Effector CD4-positive, alpha-beta T cell (primary cell): ENCODE measurements at regions not wholly inside any gene's neighbourhood (a gene's known extent, or its start where the extent isn't known, plus 50 kb on each side); places are given as distances from the start of the nearest gene placed in this dataset.

Source experiments
- DNase-seq: peaks from one replicate; pipeline ENCODE4 v3.0.0-alpha.2; 2020

DNA sequence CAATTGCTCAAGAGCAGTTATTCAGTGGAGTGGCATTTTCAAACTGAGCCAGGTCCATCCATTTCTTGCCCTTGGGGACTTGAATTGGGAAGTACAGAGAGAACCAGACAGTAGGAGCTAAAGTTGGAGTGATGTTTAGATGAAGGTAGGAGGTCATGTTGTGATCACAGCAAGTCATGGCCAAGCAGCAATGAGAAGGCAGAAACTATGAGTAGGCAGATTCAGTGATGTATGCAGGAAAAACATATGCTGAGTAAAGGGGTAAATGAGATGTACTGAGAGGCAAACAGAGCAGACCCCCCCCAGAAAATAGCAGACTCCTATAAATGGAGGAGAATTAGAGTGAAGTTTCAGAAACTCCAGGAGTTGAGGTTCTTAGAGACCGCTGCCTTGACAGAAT, 95.8 kb downstream of the PERP start:
- no peak for DNase-seq

DNA sequence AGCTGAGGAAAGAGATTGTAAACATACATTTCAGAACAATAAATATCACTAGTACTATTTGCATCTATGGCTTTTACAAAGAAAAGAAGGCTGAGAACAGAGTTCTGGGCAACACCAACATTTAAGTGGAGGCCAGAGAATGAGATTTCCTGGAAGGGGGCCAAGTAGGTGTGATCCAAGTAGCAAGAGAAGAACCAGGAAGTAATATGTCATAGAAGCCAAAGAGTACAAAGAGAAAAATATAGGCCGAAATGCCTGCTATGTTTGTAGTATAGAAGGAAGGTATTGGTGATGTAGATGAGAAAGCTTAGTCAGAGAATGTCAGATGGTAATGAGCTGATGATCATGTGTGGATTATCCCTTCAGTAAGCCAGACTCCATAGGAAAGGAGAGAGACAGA, 94.5 kb downstream of the PERP start:
- no peak for DNase-seq

DNA sequence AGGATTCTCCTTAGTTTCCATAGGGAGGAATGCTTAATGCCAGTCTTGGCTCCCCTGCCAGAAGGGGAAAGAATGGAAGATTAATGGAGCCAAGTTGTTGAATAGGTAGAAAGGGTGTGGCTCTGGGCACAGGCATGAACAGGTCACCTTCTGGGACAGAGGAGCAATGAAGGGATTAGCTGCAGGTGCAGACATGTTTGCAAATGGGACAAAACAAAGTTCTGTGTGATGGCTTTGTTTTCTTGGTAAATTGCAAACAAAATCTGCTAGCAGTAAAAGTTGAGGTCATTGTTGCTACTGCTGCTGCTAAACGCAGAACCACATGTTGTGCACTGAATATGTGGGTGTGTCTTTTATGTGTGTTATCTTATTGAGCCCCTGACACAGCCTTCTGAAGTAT, 93.3 kb downstream of the PERP start:
- no peak for DNase-seq

DNA sequence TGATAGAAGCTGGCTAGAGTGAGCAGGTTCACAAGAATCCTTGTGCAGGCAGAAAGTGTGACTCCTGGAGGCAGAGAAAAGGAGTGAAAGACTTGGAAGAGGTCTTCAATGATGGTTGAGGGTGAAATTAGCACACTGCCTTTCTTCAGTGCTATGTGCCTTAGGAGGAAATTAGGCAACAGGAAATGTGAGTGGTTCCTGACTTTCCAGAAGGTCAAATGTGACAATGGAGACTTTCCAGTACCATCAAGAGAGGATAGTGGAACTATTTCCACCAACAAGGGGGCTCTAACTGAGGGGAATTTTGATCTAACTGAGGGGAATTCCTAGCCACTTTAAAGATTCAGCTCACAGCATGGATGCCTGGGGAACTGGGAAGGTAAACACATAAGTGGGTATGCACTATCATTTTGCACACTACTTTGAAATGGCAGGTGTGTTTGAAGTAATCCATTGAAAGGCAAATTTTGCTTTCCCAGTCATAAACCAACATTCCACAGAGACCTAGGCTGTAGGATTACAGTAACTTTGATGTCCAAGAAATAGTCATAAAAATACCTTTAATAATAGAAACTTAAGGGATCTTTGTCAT, 90.0 kb downstream of the PERP start:
- no peak for DNase-seq

DNA sequence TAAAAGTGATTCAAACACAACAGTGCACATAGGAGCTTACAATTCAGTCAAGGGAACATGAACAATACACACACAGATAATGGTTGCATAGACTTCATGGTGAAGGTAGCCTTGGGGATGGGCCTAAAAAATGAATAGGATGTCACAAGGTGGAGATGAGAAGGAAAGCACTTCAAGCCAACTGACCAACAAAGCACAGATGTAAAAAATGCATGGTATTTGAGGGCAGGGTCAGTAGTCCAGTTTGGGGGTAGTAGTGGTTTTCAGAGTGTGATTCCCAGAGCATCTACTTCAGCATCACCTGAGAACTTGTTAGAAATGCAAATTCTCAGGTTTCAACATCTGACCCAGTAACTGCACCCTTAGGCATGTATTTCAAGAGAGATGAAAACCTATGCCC, 88.9 kb downstream of the PERP start:
- no peak for DNase-seq

DNA sequence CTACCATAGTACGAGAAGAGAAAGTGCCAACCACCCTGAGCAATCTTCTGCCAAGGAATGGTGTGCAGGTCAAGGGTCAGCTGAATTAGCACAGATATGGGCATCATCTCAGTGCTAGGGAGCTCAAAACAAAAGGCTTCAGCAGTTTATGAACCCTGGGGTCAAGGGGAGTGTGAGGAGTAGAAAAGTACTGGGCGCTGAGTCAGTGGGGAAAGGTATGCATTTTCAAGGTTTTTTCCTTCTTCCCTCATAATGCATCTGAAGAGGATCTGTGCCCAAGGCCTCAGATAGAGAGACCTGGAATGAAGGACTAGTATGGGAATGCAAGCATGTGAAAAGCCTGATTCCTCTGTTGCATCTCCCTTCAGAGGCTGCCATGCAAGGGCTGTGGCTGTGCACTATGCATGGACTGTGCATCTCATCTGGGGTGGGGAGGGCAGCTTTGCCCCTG, 81.7 kb downstream of the PERP start:
- no peak for DNase-seq

DNA sequence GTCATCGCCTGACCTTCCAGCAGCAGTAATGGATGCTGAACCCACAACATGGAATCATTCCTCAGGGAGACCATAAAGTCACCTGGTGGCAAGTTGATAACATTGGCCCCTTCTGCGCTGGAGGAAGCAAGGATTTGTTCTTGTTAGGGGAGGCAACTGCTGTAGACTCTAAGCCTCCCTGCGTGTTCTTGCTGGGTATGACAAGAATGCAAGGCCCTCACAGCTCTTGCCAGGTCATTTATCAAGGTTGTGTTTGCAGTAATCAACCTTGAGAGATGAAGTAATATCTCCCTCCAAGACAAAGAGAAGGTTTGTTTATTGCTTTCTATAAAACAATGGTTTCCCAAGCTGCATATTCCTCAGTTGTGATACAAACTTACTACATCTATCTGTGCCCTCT, 80.9 kb downstream of the PERP start:
- DNase-seq = no peak

DNA sequence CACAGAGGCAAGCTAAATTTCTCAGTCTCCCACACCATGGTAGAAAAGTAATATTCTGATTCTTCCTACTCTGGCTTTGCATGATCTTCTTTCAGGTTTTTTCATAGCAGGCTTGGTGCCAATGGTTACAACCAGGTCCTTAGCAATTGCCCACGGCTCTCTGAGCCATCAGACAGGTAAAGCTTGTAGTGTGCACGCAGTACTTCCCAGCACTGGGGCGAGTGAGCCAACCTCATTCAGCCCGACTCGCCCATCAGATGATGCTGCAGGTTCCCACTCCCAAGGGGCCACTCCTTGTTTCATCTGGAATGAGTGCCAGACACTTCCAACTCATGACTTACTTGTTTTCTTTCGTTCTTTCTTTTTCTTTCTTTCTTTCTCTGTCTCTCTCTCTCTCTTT, 78.3 kb downstream of the PERP start:
- DNase-seq = no peak

DNA sequence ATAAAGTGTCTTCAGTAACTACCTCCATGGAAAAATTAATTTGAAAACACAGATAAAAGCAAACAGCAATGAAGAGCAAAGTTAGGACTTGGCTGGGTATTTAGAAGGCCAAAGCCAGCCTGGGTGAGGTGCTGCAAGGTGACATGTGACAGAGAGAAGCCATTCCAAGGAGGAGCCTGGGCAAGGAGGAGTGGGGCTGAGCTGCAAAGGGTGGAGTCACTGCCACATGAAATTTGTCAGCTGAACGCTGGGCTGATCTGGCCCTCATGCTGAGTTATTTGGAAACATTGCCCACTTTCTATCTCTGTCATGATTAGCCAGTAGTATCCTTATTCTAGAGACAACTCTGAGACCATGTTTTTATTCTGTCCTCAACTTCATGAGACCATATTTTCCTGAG, 76.3 kb downstream of the PERP start:
- DNase-seq = no peak

DNA sequence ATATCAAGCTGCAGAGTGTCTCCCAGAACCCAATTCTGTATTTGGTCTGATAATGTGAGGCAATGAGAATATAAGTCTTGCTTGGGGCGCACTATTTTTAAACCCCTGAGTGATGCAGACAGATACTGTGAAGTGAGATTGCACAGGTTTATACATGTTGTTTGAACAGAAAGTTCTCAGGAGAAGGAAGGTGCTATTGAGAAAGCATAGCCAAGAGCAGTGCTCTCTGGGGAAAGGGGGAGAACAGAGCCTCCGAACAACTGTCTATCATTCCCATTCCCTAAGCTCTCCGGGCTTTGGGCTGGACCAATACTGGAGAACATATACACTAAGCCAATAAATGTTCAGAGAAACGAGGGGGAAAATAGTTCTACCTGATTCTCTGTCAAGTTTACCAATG, 75.8 kb downstream of the PERP start:
- no peak for DNase-seq

DNA sequence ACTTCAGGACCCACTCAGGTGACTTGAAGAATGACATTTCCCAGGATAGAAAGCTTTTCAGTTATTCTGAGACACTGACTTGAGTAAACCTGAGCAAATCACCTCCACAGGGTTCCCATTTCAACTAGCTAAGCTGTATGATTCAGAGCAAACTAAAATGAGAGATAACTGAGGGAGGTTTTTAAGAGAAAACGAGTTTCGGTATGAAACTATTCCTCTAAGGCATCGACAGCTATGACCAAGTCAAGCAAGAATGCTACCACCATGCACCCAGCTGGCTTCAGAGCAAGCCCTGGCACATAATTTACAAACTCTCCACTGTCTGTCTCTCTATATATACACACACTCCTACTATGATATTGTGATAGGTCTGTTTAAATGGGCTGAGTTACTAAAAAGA, 75.4 kb downstream of the PERP start:
- no peak for DNase-seq

DNA sequence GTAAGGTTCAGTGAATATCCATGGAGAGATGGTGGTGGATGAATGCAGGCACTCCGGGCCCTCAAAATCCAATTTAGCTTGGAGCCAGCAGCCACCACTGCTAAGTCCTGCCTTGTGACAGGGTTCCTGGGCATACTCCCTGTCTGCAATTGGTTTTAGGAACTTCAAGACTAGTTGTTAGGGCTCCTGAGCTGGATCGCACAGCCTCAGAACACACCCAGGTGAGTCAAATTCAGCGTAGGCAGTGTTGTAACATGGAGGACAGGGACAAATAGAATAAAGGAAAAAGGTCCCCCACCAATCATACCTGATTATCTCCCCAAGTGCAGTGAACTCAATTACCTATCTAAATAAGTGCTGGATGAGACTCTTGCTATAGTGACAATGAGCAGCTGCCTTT, 74.6 kb downstream of the PERP start:
- DNase-seq = no peak

DNA sequence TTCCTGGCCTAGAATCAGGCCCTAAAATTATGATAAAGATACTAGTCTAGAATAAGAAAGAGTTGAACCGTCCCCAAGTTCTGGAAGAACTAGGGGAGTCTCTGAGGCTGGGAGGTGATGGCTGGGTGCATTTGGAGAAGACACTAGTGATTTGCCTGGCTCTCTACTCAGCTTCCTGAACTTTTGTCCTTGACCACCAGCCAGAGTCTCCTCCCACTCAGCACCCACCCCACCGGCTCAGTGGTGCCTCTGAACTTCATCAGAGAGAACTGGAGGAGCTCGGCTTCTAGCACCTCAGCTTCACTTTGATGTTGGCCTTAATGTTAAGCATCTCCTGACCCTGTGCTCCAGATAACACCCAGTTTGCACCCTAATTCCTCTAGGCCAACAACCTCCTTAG, 73.0 kb downstream of the PERP start:
- DNase-seq = no peak

DNA sequence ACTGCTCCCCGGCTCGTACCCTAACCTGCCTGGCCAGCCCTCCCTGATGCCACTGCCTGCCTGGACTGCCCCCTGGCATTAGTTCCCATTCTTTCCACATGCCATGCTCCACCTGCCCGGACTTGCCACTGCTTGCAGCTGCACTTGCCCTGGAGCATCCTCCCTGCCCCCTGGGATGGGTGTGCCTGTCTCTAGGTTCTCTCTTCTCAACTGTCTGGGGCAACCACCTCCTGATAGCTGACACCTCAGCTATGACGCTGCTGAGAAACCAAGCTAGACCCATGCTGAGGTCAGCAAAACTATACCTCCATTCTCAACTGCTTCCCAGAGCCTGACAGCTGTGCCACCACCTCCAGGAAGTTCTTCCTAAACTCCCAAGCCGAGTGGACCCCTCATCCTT, 72.1 kb downstream of the PERP start:
- DNase-seq = no peak

DNA sequence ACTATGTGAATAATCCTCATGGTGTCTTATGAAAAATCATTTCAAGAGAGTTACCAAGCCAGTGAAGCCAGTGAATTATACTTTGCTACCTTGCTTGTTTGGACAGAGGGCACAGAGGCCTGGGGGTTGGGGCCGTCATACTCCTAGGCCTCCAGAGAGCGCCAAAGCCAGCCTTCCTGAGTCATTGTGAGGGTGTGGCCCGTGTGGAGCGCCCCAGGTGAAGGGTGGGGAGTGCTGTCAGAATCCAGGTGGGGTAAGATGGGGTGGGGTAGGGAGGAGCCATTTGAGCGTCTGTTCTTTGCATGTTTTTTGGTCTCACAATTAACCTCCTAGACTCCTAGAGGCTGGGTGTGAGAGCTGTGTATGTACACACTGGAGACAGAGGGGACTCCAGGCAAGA, 71.1 kb downstream of the PERP start:
- no peak for DNase-seq

DNA sequence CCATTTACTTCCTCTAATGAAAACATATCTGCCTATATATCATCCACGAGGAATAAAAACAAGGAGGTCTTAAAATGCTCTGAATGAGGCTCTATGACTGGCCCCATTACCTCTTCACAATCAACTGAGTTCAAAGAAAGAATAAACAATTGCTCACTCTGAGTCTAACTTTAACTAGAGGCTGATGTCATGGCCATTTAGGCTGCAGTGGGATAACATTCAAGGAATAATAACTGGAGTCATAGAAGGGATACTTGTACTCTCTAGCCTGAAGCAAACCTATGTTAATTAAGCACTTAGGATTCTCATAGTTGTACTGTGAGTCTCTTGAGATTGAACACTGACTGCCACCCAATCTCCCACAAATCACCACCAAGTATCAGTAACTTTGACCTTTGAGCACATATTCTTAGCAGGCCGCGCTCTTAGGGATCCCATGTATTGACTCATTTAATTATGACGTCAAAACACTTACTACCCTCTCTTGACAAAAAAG, 70.2 kb downstream of the PERP start:
- DNase-seq = no peak

DNA sequence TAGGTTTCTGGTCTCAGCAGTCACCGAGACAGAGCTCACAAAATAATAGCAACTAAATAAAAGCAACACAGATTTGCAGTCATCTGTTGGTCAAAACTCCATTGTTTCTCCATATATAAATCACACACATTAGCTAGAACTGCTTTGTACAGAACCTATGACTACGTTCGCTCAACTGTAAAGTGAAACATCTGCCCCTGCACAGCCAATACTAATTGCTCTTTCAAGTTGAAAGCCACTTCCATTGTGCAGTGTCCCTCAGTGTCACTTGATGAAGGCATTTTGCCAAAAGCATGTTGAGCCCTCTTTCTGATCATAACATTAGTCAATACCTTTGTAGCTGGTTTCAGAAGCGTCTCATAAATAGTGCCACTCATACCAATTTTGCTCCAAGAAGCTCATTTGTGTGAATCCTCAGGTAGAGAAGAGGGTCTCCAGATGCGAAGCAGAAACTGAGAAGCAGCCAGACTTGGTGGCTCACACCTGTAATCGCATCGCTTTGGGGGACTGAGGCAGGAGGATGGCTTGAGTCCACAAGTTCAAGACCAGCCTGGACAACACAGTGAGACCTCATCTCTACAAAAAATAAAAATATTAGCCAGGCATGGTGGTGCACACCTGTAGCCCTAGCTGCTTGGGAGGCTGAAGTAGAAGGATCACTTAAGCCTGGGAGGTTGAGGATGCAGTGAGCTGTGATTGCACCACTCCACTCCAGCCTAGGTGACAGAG, 68.9 kb downstream of the PERP start:
- DNase-seq = no peak
